SU-DHL-6 (cell line): ENCODE measurements at regions not wholly inside any gene's neighbourhood (a gene's known extent, or its start where the extent isn't known, plus 50 kb on each side); places are given as distances from the start of the nearest gene placed in this dataset.

Experiments
- H2AFZ ChIP-seq: fragments of 200-600 bp; sonication (generic); 2 replicates; pipeline ENCODE4 v1.6.1; 2014; ENCODE audit warnings: low read depth, mild to moderate bottlenecking, moderate library complexity, mixed read lengths, antibody characterized with exemption, low read length; ENCODE audit not compliant: severe bottlenecking
- H3F3A ChIP-seq: fragments of 200-600 bp; shearing (Covaris generic); 2 replicates; pipeline ENCODE4 v1.6.0; 2016; ENCODE audit warnings: antibody characterized with exemption, mild to moderate bottlenecking; ENCODE audit not compliant: insufficient read depth
- H3K27ac ChIP-seq: fragments of 200-600 bp; sonication (generic); 2 replicates; pipeline ENCODE4 v1.5.1; 2016; ENCODE audit warnings: low read depth, mild to moderate bottlenecking, low read length, moderate library complexity, mixed read lengths
- H3K27me3 ChIP-seq: fragments of 200-600 bp; sonication (generic), shearing (Covaris generic); 2 replicates; pipeline ENCODE4 v1.6.0; 2014; ENCODE audit warnings: mild to moderate bottlenecking, low read length
- H3K36me3 ChIP-seq: fragments of 200-600 bp; sonication (generic); 2 replicates; pipeline ENCODE4 v1.6.1; 2014; ENCODE audit warnings: mild to moderate bottlenecking, low read length, mixed read lengths
- H3K4me2 ChIP-seq: fragments of 300-600, 200-600 bp; shearing (Covaris generic), sonication (generic); 2 replicates; pipeline ENCODE4 v1.6.0; 2014; ENCODE audit warnings: low read length, low read depth, mild to moderate bottlenecking; ENCODE audit not compliant: poor library complexity, severe bottlenecking
- H3K4me3 ChIP-seq: fragments of 200-600 bp; sonication (generic); 2 replicates; pipeline ENCODE4 v1.5.1; 2014; ENCODE audit warnings: antibody characterized with exemption, low read length, mild to moderate bottlenecking, mixed read lengths; ENCODE audit not compliant: insufficient read depth, poor library complexity, severe bottlenecking
- H3K79me2 ChIP-seq: fragments of 200-600 bp; sonication (generic); 2 replicates; pipeline ENCODE4 v1.6.1; 2014; ENCODE audit warnings: mild to moderate bottlenecking, low read length, moderate library complexity; ENCODE audit not compliant: insufficient read depth
- H3K9ac ChIP-seq: fragments of 200-600 bp; sonication (generic); 2 replicates; pipeline ENCODE4 v1.7.0; 2014; ENCODE audit warnings: mild to moderate bottlenecking, low read length
- H3K9me2 ChIP-seq: fragments of 200-600 bp; sonication (generic); replicated peaks from 2 replicates; pipeline ENCODE4 v1.6.1; 2014; ENCODE audit warnings: low read length; ENCODE audit not compliant: insufficient read depth
- H3K9me3 ChIP-seq: fragments of 200-600 bp; sonication (generic); 2 replicates; pipeline ENCODE4 v1.6.1; 2014; ENCODE audit warnings: low read length, mixed read lengths; ENCODE audit not compliant: insufficient read depth
- H4K20me1 ChIP-seq: fragments of 200-600 bp; sonication (generic); 2 replicates; pipeline ENCODE4 v1.6.1; 2014; ENCODE audit warnings: low read depth, mild to moderate bottlenecking, antibody characterized with exemption, low read length, moderate library complexity, mixed read lengths
- EZH2phosphoT487 ChIP-seq: fragments of 200-600 bp; sonication (generic), shearing (Covaris generic); conservative IDR thresholded peaks from 2 replicates; pipeline ENCODE4 v1.6.1; 2018; ENCODE audit warnings: mild to moderate bottlenecking, antibody characterized with exemption, low read length, moderate library complexity, mixed read lengths
- TF ChIP-seq, protein P1 (sequence below): fragments of 200-600 bp; sonication (generic); IDR thresholded peaks from one replicate; pipeline ENCODE4 v1.5.1; 2017; ENCODE audit warnings: antibody characterized with exemption, mild to moderate bottlenecking, low read length, moderate library complexity; ENCODE audit not compliant: insufficient read depth, poor library complexity, severe bottlenecking

GRCh38 chr1:104378414-104378813 lies 628.7 kb downstream of the AMY1C start:
- no peaks in the 10 kb centered on the region for H3F3A ChIP-seq
- no peaks in the 10 kb centered on the region for H3K36me3 ChIP-seq
- H3K9ac ChIP-seq = no peak overlapping the region
- H3K27me3 ChIP-seq = no peaks in the 10 kb centered on the region
- no peak overlapping the region for H3K4me2 ChIP-seq
- no peaks in the 10 kb centered on the region for H3K9me2 ChIP-seq
- H3K79me2 ChIP-seq = no peaks in the 10 kb centered on the region
- H3K9me3 ChIP-seq = no peaks in the 10 kb centered on the region
- no peak overlapping the region for H3K4me3 ChIP-seq
- H2AFZ ChIP-seq = no peak overlapping the region
- TF ChIP-seq, protein P1, sequence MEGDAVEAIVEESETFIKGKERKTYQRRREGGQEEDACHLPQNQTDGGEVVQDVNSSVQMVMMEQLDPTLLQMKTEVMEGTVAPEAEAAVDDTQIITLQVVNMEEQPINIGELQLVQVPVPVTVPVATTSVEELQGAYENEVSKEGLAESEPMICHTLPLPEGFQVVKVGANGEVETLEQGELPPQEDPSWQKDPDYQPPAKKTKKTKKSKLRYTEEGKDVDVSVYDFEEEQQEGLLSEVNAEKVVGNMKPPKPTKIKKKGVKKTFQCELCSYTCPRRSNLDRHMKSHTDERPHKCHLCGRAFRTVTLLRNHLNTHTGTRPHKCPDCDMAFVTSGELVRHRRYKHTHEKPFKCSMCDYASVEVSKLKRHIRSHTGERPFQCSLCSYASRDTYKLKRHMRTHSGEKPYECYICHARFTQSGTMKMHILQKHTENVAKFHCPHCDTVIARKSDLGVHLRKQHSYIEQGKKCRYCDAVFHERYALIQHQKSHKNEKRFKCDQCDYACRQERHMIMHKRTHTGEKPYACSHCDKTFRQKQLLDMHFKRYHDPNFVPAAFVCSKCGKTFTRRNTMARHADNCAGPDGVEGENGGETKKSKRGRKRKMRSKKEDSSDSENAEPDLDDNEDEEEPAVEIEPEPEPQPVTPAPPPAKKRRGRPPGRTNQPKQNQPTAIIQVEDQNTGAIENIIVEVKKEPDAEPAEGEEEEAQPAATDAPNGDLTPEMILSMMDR = no peak
- TF ChIP-seq EZH2phosphoT487 = no peak
- no peak overlapping the region for H3K27ac ChIP-seq
- no peaks in the 10 kb centered on the region for H4K20me1 ChIP-seq

DNA sequence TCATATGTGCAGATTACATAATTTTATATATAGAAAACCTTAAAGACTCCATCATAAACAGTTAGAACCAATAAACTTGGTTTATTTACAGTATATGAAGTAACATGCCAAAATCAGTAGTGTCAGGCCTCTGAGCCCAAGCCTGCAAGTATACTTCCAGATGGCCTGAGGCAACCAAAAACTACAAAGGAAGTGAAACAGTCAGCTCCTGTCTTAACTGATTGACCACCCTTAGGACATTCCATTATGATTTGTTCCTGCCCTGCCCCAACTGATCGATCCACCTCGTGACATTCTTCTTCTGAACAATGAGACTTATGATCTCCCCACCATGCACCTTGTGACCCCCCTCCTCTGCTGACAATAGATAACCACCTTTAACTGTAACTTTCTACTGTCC lies 630.3 kb downstream of the AMY1C start:
- Histone ChIP-seq H2AFZ (no peak overlapping the region), H3K79me2 (no peaks in the 10 kb centered on the region), H3F3A (no peaks in the 10 kb centered on the region), H3K27me3 (no peaks in the 10 kb centered on the region), H3K9me2 (no peaks in the 10 kb centered on the region), H3K9ac (no peak overlapping the region), H3K9me3 (no peaks in the 10 kb centered on the region), H3K4me3 (no peak overlapping the region), H4K20me1 (no peaks in the 10 kb centered on the region), H3K27ac (no peak overlapping the region), H3K36me3 (no peaks in the 10 kb centered on the region), H3K4me2 (no peak overlapping the region)
- TF ChIP-seq, protein P1 = no peak
- TF ChIP-seq EZH2phosphoT487 = no peak

GRCh38 chr1:104387716-104388508 lies 638.2 kb downstream of the AMY1C start:
- no peak overlapping the region for H2AFZ ChIP-seq
- H3K9ac ChIP-seq = no peak overlapping the region
- H3K4me3 ChIP-seq = no peak overlapping the region
- TF ChIP-seq, protein P1 = no peak
- no peak for TF ChIP-seq EZH2phosphoT487
- H3K9me3 ChIP-seq = no peaks in the 10 kb centered on the region
- H3K36me3 ChIP-seq = no peaks in the 10 kb centered on the region
- H4K20me1 ChIP-seq = no peaks in the 10 kb centered on the region
- no peaks in the 10 kb centered on the region for H3K79me2 ChIP-seq
- no peak overlapping the region for H3K4me2 ChIP-seq
- H3F3A ChIP-seq = no peaks in the 10 kb centered on the region
- H3K27me3 ChIP-seq = no peaks in the 10 kb centered on the region
- H3K27ac ChIP-seq = no peak overlapping the region
- no peaks in the 10 kb centered on the region for H3K9me2 ChIP-seq
